GM19395 (cell line): ENCODE measurements at regions not wholly inside any gene's neighbourhood (a gene's known extent, or its start where the extent isn't known, plus 50 kb on each side); places are given as distances from the start of the nearest gene placed in this dataset.

ENCODE experiments used
- ATAC-seq: cut with Tn5 transposase; IDR thresholded peaks from one replicate; pipeline ENCODE4 v1.9.1; 2021; ENCODE audit warnings: mild to moderate bottlenecking, moderate library complexity; ENCODE audit not compliant: unreplicated experiment

- no peak for ATAC-seq
These were observed 62.5 kb upstream of the PPARA start for GRCh38 chr22:46087816-46088277.

- no peak for ATAC-seq
These were observed 61.6 kb upstream of the PPARA start for GRCh38 chr22:46088541-46089311.

GRCh38 chr22:46089426-46090035, 60.8 kb upstream of the PPARA start:
- no peak for ATAC-seq

DNA sequence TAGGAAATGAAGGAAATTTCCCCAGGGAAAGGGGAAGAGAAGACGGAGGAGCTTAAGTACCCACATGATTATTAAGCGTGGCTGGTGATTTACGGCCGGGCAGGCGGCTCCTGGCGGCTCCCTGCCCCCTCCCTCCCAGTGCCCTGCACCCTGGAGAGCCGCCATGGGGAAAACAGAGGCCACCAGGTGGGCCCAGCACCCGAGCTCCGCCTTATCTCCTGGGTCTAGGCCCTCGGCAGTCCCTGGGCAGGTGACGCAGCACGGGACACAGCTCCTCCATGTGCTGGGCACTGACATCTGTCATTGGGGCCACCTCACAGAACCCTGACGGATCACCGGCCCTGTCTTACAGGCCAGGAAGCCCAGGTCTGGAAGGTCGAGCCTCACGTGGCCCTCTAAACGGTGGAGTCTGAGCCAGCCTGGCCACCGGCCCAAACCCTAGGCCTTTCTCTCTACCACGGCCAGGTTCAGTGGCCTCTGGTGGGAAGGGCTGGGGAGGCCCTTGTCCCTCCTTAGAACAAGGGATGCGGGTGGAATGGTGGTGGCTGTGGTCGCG, 60.2 kb upstream of the PPARA start:
- ATAC-seq, result no peak

DNA sequence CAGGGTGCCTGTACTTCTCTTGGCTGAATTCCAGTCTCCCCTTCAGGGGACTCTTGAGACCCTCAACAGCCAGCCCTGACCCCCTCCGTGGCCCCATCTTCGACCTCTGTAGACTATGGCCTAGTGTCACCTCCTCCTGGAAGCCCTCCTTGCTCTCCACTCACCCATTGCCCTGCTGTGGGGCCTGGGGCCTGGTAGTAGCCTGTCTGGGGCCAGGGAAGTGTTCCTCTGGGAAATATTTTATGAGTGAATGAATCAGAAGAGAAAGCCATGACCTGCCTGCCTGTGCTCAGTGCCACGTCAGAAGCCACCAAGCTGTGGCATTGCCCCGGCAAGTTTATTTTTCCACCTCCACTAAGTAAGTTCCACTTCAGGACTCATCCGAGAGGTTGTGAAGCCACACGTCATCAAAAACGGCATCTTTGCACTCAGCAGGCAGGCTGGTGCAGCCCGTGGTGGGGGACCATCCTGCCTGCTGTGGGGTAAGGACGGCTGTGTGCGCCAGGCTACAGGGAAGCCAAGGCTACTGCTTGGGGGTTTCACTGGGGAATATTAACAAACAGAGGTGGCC, 59.6 kb upstream of the PPARA start:
- no peak for ATAC-seq

DNA sequence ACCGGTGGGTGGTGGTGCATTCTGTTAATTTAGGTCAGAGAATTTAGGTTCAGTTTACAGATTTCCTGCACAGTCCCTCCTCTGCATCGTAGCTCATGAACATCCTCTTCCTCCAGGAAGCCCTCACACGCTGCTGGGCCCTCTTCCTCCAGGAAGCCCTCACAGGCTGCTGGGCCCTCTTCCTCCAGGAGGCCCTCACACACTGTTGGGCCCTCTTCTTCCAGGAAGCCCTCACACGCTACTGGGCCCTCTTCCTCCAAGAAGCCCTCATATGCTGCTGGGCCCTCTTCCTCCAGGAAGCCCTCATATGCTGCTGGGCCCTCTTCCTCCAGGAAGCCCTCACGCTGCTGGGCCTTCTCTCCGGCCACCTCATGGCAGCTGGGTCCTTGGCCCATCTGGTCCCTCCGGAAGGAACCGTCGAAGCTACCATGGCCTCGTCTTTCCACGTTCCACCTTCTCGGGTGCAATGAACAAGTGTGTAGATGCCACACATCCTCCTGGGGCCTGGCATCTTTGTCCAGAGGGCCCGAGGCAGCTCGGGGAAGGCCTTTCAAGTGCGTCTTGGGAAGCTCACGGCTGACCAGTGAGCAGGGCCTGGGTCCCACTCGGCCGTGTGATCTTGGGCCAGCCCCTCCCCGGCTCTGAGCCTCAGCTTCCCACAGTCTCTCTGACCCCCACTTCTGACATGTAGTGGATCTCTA, 58.9 kb upstream of the PPARA start:
- no peak for ATAC-seq

DNA sequence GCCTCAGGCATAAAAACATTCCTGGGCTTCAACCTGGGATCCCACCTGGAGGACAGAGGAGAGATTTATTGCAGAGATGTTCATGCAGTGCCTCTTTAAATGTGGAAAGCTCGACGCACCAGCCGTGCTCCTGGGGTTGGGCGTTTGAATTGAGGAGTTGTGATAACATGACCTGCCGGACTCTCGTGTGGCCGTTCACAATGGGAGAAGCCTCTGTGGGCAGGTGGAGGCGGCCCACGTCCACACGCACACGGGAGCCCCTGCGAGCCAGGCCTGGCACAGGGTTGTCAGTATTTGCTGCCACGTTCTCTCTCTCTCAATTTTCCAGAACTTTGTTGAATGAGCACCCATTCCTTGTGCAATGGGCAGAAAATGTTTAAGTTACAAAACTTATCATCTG, 58.3 kb upstream of the PPARA start:
- ATAC-seq, result no peak

- ATAC-seq, result no peak
These were observed 57.5 kb upstream of the PPARA start for GRCh38 chr22:46092670-46093410.

- ATAC-seq, result no peak
These were observed 56.5 kb upstream of the PPARA start for GRCh38 chr22:46093796-46094195.

- no peak for ATAC-seq
These were observed 55.6 kb upstream of the PPARA start for GRCh38 chr22:46094676-46095075.

GRCh38 chr22:46096051-46096450, 54.3 kb upstream of the PPARA start:
- ATAC-seq, result no peak

- ATAC-seq, result no peak
These were observed 53.6 kb upstream of the PPARA start for GRCh38 chr22:46096706-46097230.

GRCh38 chr22:46097268-46097900, 52.9 kb upstream of the PPARA start:
- no peak for ATAC-seq

DNA sequence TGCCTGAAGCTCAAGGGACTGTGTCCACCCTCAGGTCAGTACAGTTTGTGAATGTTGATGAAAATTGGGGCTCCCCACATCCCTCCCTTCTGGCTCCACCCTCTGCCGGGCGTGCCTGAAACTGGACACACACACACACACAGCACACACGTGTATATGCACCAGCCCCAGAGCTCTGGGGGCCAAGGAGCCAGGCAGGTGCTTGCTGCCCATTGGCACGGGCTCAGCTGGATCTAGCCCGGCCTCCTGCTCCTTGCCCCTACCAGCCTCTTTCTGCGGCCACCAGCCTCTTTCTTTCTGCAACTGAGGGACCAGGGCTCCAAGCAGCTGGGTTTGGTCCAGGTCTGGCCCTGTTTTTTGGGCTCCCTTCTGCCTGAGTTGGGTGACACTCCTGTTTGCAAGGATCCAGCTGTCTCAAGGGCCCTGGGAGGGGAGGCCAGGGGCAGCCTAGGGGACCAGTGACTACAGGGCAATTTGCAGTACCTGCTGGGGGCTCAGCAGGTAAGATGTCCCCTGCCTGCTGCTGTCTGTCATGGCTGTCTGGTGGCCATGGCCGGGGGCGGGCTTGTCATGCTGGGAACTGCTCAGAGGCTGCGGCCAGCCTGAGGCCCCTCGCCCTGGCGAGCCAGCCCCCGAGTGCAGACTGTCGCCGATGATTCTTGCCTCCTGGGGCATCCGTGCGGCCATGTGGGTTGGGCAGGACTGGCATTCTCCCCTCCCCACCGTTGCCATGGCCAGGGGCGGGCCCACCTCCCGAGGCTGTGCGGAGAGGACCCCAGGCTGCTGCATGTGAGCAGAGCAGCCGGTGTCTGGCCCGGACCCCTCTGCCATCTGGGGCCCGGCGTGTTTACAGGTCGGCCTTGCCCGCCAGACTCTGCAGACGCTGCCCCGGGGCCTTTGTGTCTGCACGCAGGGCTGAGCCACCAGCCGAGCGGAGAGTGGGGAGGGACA, 51.5 kb upstream of the PPARA start:
- no peak for ATAC-seq

DNA sequence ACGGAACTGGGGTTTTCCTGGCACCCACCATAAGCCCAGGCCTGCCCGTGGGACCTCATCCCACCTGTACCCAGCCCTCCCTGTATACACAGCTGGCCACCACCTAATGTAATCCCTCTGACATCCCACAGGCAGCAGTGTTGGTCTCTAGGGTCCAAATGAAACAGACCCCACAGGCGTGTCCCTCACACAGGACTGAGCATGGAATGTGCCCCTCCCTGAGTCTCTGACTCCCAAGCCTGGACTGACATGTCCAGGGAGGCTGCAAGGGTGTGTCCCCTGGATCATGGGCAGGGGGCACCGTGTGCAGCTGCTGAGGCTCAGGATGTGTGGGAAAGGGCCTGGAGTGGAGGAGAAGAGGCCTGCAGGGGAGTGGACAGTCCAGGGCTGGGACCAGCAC, 50.6 kb upstream of the PPARA start:
- ATAC-seq, result no peak

DNA sequence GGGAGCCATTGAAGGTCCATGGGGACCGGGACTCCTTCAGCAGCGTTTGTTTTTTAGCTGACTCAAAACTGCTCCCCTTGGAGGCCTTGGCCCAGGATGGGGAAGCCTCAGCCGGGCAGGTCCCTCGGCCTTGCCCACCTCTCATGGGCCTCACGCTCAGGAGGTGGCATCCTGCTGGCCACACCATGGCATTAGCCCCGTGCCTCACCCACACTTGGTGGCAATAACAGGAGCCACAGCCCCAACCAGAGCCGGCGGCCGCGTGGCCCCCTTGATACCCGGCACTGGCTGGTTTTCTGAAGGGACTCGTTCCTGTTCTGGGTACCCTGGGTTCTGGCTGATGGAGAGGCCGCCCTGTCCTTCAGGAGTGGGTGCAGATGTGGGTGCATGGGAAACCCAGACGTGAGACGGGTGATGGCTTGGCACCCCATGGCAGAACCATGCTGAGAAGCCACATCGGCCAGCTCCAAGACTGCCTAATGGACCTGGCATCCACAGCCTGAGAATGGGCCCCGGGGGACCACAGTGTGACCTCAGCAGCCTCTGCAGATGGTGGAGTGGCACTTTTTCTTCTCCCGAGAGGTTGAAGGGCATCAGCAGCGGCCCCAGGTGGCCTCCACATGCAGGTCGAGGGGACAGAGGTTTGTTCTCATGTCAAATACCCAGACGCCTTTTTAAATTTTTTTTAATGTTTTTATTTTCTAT, 49.8 kb upstream of the PPARA start:
- no peak for ATAC-seq
